A549 (cell line): ENCODE measurements at regions not wholly inside any gene's neighbourhood (a gene's known extent, or its start where the extent isn't known, plus 50 kb on each side); places are given as distances from the start of the nearest gene placed in this dataset.
"Not testable (repeated sequence)": the region's sequence is repeated elsewhere in the genome, so short reads cannot be mapped to it uniquely, and the experiment has no call there.

Experiments used
- ATAC-seq, 2 experiments: fragments of 200-7000 bp in 1 of 2; fragments of >200 bp in 1 of 2; cut with Nextera tagmentation in 1 of 2; cut with Tn5 transposase in 1 of 2; 3 replicates each; pipeline versions ENCODE4 v1.8.0 to v1.9.1; 2018 to 2020; ENCODE audit warnings: mild to moderate bottlenecking in 1 of 2, moderate library complexity in 1 of 2
- CTCF ChIA-PET: fragments of 300-600 bp; sonication (Branson Sonifier 250); formaldehyde crosslinking; extraction: SDS; loops from one replicate; lab custom pipeline; 2021; ENCODE audit warnings: antibody characterized with exemption, inconsistent platforms; lab: Yijun Ruan, JAX
- POLR2A ChIA-PET: fragments of 350-600 bp; formaldehyde crosslinking; extraction: SDS; loops from one replicate; lab custom pipeline; 2021; ENCODE audit warnings: antibody characterized with exemption, inconsistent platforms; lab: Yijun Ruan, JAX
- DNase-seq, 2 experiments: peaks; one replicate each; pipeline versions ENCODE4 v3.0.0 to v3.0.0-alpha.2; 2011 to 2016; ENCODE audit warnings: low read depth in 1 of 2, low spot score in 1 of 2
- FAIRE-seq: peaks from 2 replicates; lab custom pipeline; 2011; peaks lifted over from hg19 to GRCh38; lab: Jason Lieb, UNC
- H3K27ac ChIP-seq, 2 experiments: fragments of >200 bp; sonication (Bioruptor Twin); formaldehyde crosslinking; 3 replicates each; pipeline ENCODE4 v1.5.1; 2016 to 2017
- H3K4me1 ChIP-seq: fragments of >200 bp; sonication (Bioruptor Twin); formaldehyde crosslinking; 3 replicates; pipeline ENCODE4 v1.6.1; 2016
- H3K4me2 ChIP-seq: fragments of >200 bp; sonication (Bioruptor Twin); formaldehyde crosslinking; 3 replicates; pipeline ENCODE4 v1.6.1; 2016
- H3K4me3 ChIP-seq: fragments of >200 bp; sonication (Bioruptor Twin); formaldehyde crosslinking; 3 replicates; pipeline ENCODE4 v1.5.1; 2016
- H3K9me3 ChIP-seq: fragments of >200 bp; sonication (Bioruptor Twin); formaldehyde crosslinking; 3 replicates; pipeline ENCODE4 v1.6.1; 2016
- CBX2 ChIP-seq: fragments of 200-600 bp; sonication (generic); IDR thresholded peaks from 2 replicates; pipeline ENCODE4 v1.6.1; 2016; ENCODE audit warnings: low read depth, mild to moderate bottlenecking, borderline replicate concordance
- CBX8 ChIP-seq: fragments of 200-600 bp; sonication (generic); IDR thresholded peaks from 2 replicates; pipeline ENCODE4 v1.6.1; 2016
- CHD2 ChIP-seq: fragments of 150-350 bp; IDR thresholded peaks from 2 replicates; pipeline ENCODE4 v1.6.1; 2014; ENCODE audit warnings: low read length; ENCODE audit not compliant: partially characterized antibody
- EHF ChIP-seq: fragments of 250-450 bp; sonication (Bioruptor Pico); IDR thresholded peaks from 2 replicates; pipeline ENCODE4 v1.5.0; 2020; ENCODE audit warnings: mild to moderate bottlenecking
- ESRRA ChIP-seq: fragments of 150-350 bp; IDR thresholded peaks from 2 replicates; pipeline ENCODE4 v1.6.1; 2014; ENCODE audit warnings: mild to moderate bottlenecking, low read length, borderline replicate concordance
- FOSL2 ChIP-seq, 2 experiments: fragments of 450-650 bp in 1 of 2; fragments of >200 bp in 1 of 2; sonication (Bioruptor Twin) in 1 of 2; formaldehyde crosslinking; IDR thresholded peaks; 2 replicates each; pipeline versions ENCODE4 v1.5.0 to v1.6.1; 2016 to 2020; ENCODE audit warnings: mild to moderate bottlenecking in 1 of 2, moderate library complexity in 1 of 2
- FOXS1 ChIP-seq: fragments of 250-450 bp; sonication (Bioruptor Pico); IDR thresholded peaks from 2 replicates; pipeline ENCODE4 v1.5.0; 2020; ENCODE audit warnings: mild to moderate bottlenecking, moderate library complexity
- HDAC2 ChIP-seq: fragments of 200-600 bp; sonication (generic); IDR thresholded peaks from 2 replicates; pipeline ENCODE4 v1.6.1; 2016
- HEYL ChIP-seq: fragments of 250-450 bp; sonication (Bioruptor Pico); IDR thresholded peaks from 2 replicates; pipeline ENCODE4 v1.8.0; 2021; ENCODE audit warnings: mild to moderate bottlenecking, moderate library complexity
- HOXB5 ChIP-seq: fragments of 250-450 bp; sonication (Bioruptor Pico); IDR thresholded peaks from 2 replicates; pipeline ENCODE4 v1.5.0; 2020; ENCODE audit warnings: mild to moderate bottlenecking, moderate library complexity
- KDM5A ChIP-seq: fragments of 200-600 bp; sonication (generic); IDR thresholded peaks from 2 replicates; pipeline ENCODE4 v1.6.1; 2016; ENCODE audit warnings: antibody characterized with exemption, mild to moderate bottlenecking
- MYC ChIP-seq: IDR thresholded peaks from 2 replicates; pipeline ENCODE4 v1.6.1; 2012; ENCODE audit warnings: mild to moderate bottlenecking, inconsistent platforms, low read length, improper control_type of control experiment, borderline replicate concordance
- NFE2L2 ChIP-seq: fragments of 150-350 bp; conservative IDR thresholded peaks from 2 replicates; pipeline ENCODE4 v1.6.1; 2014; ENCODE audit warnings: low read length
- NPAS2 ChIP-seq: fragments of 250-450 bp; sonication (Bioruptor Pico); IDR thresholded peaks from 2 replicates; pipeline ENCODE4 v1.8.0; 2022; ENCODE audit warnings: mild to moderate bottlenecking, moderate library complexity, borderline replicate concordance
- NR3C1 ChIP-seq: fragments of >200 bp; sonication (Bioruptor Twin); formaldehyde crosslinking; IDR thresholded peaks from 3 replicates; pipeline ENCODE4 v1.6.1; 2017
- POLR2AphosphoS2 ChIP-seq: conservative IDR thresholded peaks from 2 replicates; pipeline ENCODE4 v1.6.1; 2012; ENCODE audit warnings: low read length, improper control_type of control experiment, inconsistent platforms
- RCOR1 ChIP-seq: fragments of 150-350 bp; IDR thresholded peaks from 2 replicates; pipeline ENCODE4 v1.6.1; 2014; ENCODE audit warnings: antibody characterized with exemption, low read length, low read depth
- TFCP2L1 ChIP-seq: fragments of 250-450 bp; sonication (Bioruptor Pico); IDR thresholded peaks from 2 replicates; pipeline ENCODE4 v1.5.0; 2021; ENCODE audit warnings: mild to moderate bottlenecking
- TP53 ChIP-seq: fragments of 250-450 bp; sonication (Bioruptor Pico); IDR thresholded peaks from 2 replicates; pipeline ENCODE4 v1.5.0; 2021; ENCODE audit warnings: mild to moderate bottlenecking, moderate library complexity
- ZFP36 ChIP-seq: fragments of 450-650 bp; IDR thresholded peaks from 2 replicates; pipeline ENCODE4 v1.6.1; 2014; ENCODE audit warnings: borderline replicate concordance; ENCODE audit not compliant: partially characterized antibody
- ZNF302 ChIP-seq: fragments of 250-450 bp; sonication (Bioruptor Pico); IDR thresholded peaks from 2 replicates; pipeline ENCODE4 v1.9.0; 2021; ENCODE audit warnings: inconsistent platforms, mild to moderate bottlenecking, moderate library complexity
- whole genome bisulfite sequencing: methylation state at CpG from one replicate; pipeline ENCODE4 v1.1.6; 2017; ENCODE audit errors: missing lambda C conversion rate; 5-methylcytosine and 5-hydroxymethylcytosine counted together
- TF ChIP-seq, protein P1 (sequence below): fragments of 450-650 bp; IDR thresholded peaks from 2 replicates; pipeline ENCODE4 v1.6.1; 2014; ENCODE audit warnings: antibody characterized with exemption
- TF ChIP-seq, protein P2 (sequence below): IDR thresholded peaks from 2 replicates; pipeline ENCODE4 v1.6.1; 2012; ENCODE audit warnings: low read depth, borderline replicate concordance
- TF ChIP-seq, protein P3 (sequence below): fragments of 250-450 bp; sonication (Bioruptor Pico); IDR thresholded peaks from 2 replicates; pipeline ENCODE4 v1.5.0; 2020; ENCODE audit warnings: low read depth, mild to moderate bottlenecking, moderate library complexity
- TF ChIP-seq, protein P4 (sequence below): fragments of 250-450 bp; sonication (Bioruptor Pico); IDR thresholded peaks from 2 replicates; pipeline ENCODE4 v1.5.0; 2021; ENCODE audit warnings: mild to moderate bottlenecking, moderate library complexity, borderline replicate concordance

DNA sequence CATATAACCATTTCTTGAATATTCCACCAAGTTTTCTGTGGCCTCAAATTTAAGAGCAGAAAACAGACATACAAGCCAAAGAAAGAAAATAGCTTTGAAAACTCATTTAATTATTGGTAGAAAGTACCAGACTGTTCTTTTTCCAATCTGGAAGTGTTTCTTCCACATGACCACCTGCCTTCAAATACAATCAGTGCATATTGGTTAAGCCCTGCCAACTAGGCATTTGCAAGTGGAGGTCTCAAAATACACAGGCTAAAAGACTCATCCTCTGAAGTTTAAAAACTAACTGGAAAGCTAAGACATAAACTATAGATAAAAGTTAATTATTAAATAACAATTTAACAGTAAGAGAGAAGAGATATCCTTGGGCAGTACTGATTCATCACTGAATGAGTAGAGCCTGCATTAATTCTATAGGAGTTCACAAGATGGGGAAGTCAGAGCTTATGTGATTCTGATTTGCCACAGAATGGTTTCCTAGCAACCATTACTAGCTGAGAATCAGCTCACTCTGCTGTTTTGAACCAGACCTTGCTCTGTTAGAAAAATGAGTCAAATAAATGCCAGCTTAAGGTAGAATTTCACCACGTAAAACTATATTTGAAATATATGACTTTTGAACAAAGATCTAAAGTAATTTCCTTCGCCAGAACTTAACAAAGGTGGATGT lies 433.8 kb downstream of the FUT8 start (continued):
- no peak for TF ChIP-seq ZNF302 (CRISPR knock-in tag)
- no peak for TF ChIP-seq TP53
- no peak for TF ChIP-seq CHD2
- no peak for TF ChIP-seq RCOR1

DNA sequence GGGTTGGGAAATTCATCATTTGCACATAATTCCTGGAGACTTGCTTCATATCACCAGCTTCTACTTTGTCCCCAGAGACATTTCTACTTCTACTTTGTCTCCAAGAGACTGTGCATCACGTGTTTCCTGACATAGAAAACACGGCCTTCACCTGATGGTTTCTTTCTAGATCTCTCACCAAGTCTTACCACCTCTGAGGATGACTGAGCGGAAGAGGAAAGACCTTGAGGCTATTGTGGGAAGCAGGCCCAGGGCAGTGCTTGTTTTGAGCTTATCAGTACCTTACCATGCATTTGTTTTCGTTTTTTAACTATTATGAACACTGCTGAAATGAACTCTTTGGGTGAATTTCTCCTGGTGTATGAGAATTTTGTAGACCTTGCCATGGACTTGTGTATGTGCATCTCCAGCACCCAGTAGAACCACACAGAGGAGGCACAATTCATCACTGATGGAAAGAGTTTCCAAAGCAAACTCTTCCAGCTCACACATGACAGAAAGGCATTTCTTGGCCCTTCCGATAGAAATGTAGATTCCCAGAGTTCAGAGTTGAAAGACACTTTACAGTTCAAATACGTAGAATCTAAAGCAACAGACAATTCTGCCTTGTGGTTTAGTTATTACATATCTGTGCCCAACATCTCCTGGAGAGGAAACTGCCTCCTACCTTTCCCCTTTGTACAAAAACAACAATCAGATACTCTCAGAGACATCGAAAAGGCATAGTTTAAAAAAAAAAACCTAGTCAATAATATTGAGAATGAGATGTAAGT lies 434.7 kb downstream of the FUT8 start:
- ATAC-seq (no peak), FAIRE-seq (no peak), DNase-seq (no peak)
- Histone ChIP-seq H3K9me3 (no peaks in the 10 kb centered on the region), H3K4me3 (no peak overlapping the region), H3K27ac (no peak overlapping the region), H3K4me2 (no peak overlapping the region), H3K4me1 (no peaks in the 10 kb centered on the region)
- 49% methylated on average over 7 of the region's 7 CpGs for WGBS
- TF ChIP-seq HDAC2 (no peak), FOSL2 (IDR thresholded peaks at IDR 0.05) (no peak), FOSL2 (CRISPR knock-in tag; IDR thresholded peaks at IDR 0.05) (no peak), HOXB5 (CRISPR knock-in tag) (no peak), TFCP2L1 (CRISPR knock-in tag) (no peak), ZFP36 (no peak), KDM5A (no peak), EHF (no peak)
- CTCF ChIA-PET, result interaction anchor here (1.1 kb wide), 1 partner anchor 23 kb away, joined by 7 read pairs; no protein-coding TSS in a partner anchor
- POLR2A ChIA-PET, result no interaction called here

DNA sequence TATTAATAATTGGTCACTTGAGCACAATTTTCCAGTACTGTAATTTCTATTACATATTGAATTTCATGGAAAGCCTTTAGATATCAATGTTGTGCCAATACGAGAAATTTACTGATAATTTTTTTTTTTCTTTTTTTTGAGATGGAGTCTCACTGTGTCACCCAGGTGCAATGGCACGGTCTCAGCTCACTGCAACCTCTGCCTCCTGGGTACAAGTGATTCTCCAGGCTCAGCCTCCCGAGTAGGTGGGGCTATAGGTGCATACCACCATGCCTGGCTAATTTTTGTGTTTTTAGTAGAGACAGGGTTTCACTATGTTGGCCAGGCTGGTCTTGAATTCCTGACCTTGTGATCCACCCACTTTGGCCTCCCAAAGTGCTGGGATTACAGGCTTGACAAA lies 435.4 kb downstream of the FUT8 start:
- FAIRE-seq, DNase-seq, ATAC-seq, H3K27ac ChIP-seq, POLR2A ChIA-PET, H3K9me3 ChIP-seq, H3K4me1 ChIP-seq, H3K4me3 ChIP-seq, H3K4me2 ChIP-seq, CTCF ChIA-PET: not testable (repeated sequence)
- WGBS, result 24% methylated on average over 3 of the region's 3 CpGs

DNA sequence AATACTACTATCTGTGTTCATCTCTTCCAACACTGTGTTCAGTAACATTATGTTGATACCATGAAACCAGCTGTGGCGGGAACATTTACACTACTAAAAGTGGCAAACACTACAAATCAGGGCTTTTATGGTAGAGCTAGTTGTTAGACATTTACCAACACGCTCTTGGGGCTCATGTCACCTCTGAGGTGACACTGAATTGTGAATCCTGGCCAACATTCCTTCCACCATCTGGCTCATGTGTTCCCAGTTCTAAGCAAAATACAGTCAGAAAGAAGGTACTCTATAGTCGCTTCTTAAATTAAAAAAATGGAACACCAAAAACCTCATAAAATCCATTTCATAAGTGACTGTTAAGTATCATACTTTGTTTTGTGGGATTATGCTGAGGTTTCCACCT lies 436.6 kb downstream of the FUT8 start:
- ChIA-PET CTCF (no interaction called here), POLR2A (no interaction called here)
- WGBS, result 60% methylated on average over 3 of the region's 3 CpGs
- H3K4me1 ChIP-seq, result no peaks in the 10 kb centered on the region
- H3K9me3 ChIP-seq, result no peaks in the 10 kb centered on the region
- H3K4me3 ChIP-seq, result no peak overlapping the region
- TF ChIP-seq NFE2L2 (no peak), CBX2 (no peak), ESRRA (no peak), CBX8 (no peak), FOXS1 (no peak), NPAS2 (CRISPR knock-in tag) (no peak), MYC (no peak), ZFP36 (no peak), POLR2AphosphoS2 (no peak), TP53 (no peak), HEYL (no peak), NR3C1 (no peak)
- TF ChIP-seq, protein P1, sequence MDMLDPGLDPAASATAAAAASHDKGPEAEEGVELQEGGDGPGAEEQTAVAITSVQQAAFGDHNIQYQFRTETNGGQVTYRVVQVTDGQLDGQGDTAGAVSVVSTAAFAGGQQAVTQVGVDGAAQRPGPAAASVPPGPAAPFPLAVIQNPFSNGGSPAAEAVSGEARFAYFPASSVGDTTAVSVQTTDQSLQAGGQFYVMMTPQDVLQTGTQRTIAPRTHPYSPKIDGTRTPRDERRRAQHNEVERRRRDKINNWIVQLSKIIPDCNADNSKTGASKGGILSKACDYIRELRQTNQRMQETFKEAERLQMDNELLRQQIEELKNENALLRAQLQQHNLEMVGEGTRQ, result no peak
- TF ChIP-seq, protein P2, sequence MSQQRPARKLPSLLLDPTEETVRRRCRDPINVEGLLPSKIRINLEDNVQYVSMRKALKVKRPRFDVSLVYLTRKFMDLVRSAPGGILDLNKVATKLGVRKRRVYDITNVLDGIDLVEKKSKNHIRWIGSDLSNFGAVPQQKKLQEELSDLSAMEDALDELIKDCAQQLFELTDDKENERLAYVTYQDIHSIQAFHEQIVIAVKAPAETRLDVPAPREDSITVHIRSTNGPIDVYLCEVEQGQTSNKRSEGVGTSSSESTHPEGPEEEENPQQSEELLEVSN, result no peak
- TF ChIP-seq, protein P3, sequence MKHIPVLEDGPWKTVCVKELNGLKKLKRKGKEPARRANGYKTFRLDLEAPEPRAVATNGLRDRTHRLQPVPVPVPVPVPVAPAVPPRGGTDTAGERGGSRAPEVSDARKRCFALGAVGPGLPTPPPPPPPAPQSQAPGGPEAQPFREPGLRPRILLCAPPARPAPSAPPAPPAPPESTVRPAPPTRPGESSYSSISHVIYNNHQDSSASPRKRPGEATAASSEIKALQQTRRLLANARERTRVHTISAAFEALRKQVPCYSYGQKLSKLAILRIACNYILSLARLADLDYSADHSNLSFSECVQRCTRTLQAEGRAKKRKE (CRISPR knock-in tag), result no peak
- TF ChIP-seq, protein P4, sequence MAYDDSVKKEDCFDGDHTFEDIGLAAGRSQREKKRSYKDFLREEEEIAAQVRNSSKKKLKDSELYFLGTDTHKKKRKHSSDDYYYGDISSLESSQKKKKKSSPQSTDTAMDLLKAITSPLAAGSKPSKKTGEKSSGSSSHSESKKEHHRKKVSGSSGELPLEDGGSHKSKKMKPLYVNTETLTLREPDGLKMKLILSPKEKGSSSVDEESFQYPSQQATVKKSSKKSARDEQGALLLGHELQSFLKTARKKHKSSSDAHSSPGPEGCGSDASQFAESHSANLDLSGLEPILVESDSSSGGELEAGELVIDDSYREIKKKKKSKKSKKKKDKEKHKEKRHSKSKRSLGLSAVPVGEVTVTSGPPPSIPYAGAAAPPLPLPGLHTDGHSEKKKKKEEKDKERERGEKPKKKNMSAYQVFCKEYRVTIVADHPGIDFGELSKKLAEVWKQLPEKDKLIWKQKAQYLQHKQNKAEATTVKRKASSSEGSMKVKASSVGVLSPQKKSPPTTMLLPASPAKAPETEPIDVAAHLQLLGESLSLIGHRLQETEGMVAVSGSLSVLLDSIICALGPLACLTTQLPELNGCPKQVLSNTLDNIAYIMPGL, result no peak
- FAIRE-seq, result no peak
- no peak for DNase-seq
- H3K4me2 ChIP-seq, result no peak overlapping the region
- no peak for ATAC-seq
- no peak overlapping the region for H3K27ac ChIP-seq
